IPS-20b (cell line): ENCODE measurements at regions not wholly inside any gene's neighbourhood (a gene's known extent, or its start where the extent isn't known, plus 50 kb on each side); places are given as distances from the start of the nearest gene placed in this dataset.
"Not testable (repeated sequence)": the region's sequence is repeated elsewhere in the genome, so short reads cannot be mapped to it uniquely, and the experiment has no call there.

Experiments
- H3K27ac ChIP-seq: one replicate; pipeline ENCODE4 v1.5.1; 2013; ENCODE audit warnings: low read length
- H3K27me3 ChIP-seq: 2 replicates; pipeline ENCODE4 v1.6.1; 2013; ENCODE audit warnings: mild to moderate bottlenecking, low read length, inconsistent platforms; ENCODE audit not compliant: insufficient read depth
- H3K36me3 ChIP-seq: 2 replicates; pipeline ENCODE4 v1.6.1; 2013; ENCODE audit warnings: low read depth, mild to moderate bottlenecking, inconsistent platforms, low read length, moderate library complexity; ENCODE audit not compliant: insufficient read depth
- H3K4me1 ChIP-seq: 2 replicates; pipeline ENCODE4 v1.6.1; 2013; ENCODE audit warnings: mild to moderate bottlenecking, control low read depth, inconsistent platforms, low read length, moderate library complexity; ENCODE audit not compliant: insufficient read depth
- H3K4me3 ChIP-seq: 2 replicates; pipeline ENCODE4 v1.5.1; 2013; ENCODE audit warnings: mild to moderate bottlenecking, low read length, inconsistent platforms
- H3K9ac ChIP-seq: 2 replicates; pipeline ENCODE4 v1.6.1; 2013; ENCODE audit warnings: low read depth, mild to moderate bottlenecking, inconsistent platforms, low read length, moderate library complexity
- H3K9me3 ChIP-seq: 2 replicates; pipeline ENCODE4 v1.6.1; 2013; ENCODE audit warnings: mild to moderate bottlenecking, low read depth, low read length, inconsistent platforms; ENCODE audit not compliant: insufficient read depth

DNA sequence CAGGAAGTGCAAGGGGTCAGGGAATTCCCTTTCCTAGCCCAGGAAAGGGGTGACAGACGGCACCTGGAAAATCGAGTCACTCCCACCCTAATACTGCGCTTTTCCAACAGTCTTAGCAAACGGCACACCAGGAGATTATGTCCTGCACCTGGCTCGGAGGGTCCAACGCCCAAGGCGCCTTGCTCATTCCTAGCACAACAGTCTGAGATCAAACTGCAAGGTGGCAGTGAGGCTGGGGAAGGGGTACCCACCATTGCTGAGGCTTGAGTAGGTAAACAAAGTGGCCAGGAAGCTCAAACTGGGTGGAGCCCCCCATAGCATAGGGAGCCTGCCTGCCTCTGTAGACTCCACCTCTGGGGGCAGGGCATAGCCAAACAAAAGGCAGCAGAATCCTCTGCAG, 618.5 kb upstream of the LRRN3 start:
- H3K4me1 ChIP-seq, H3K9ac ChIP-seq, H3K27me3 ChIP-seq, H3K27ac ChIP-seq, H3K9me3 ChIP-seq, H3K36me3 ChIP-seq, H3K4me3 ChIP-seq: not testable (repeated sequence)

DNA sequence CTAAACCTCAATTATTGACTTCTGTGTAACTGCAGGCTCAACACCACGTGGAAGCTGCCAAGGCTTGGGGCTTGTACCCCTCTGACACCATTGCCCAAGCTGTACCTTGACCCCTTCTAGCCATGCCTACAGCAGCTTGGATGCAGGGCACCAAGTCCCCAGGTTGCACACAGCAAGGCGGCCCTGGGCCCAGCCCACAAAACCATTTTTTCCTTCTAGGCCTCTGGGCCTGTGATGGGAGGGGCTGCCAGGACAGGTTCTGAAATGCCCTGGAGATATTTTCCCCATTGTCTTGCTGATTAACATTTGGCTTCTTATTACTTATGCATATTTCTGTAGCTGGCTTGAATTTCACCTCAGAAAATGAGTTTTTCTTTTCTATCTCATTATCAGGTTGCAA, 610.0 kb upstream of the LRRN3 start:
- Histone ChIP-seq H3K27ac (no peak overlapping the region), H3K27me3 (no peaks in the 10 kb centered on the region), H3K9ac (no peak overlapping the region), H3K9me3 (peaks cover 28% of the 10 kb centered on the region), H3K4me3 (no peak overlapping the region), H3K36me3 (no peaks in the 10 kb centered on the region), H3K4me1 (no peaks in the 10 kb centered on the region)

DNA sequence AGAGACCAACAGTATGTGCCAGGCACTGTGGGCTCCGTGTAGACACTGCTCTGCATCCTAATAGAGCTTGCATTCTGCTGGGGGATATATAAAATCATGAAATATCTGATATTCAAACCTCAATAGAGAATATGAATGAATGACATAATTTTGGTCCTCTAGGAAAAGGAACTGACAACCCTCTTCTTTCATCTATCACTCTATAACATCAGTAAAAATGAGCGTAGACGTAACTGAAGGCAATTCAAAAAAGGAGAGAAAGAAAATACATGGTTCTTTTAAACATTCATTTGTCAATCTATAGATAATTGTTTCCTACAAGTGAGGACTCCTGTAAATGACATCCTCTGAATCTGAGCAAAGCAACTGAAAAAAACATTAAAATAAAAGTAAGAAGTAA, 607.4 kb upstream of the LRRN3 start:
- H3K27me3 ChIP-seq: no peaks in the 10 kb centered on the region
- H3K4me1 ChIP-seq: no peaks in the 10 kb centered on the region
- no peak overlapping the region for H3K27ac ChIP-seq
- no peak overlapping the region for H3K4me3 ChIP-seq
- no peak overlapping the region for H3K9ac ChIP-seq
- no peaks in the 10 kb centered on the region for H3K36me3 ChIP-seq
- H3K9me3 ChIP-seq: peaks cover 28% of the 10 kb centered on the region

DNA sequence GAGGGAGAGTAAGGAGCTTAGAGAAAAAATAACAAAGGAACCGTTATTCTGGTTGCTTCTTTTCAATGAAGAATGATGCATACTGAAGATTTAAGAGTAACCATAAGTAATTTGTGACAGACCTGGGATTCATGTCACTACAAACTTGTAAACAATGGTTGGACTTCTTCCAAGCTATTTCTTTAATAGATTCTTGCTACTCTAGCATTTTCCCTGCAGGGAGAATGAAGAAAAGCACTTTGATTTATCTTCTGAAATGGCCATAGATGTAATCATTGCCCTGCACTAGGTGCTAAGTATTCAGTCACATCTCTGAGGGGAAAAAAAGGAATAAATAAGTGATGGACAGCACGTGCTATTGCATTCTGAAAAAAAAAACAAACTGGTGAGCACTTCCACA, 606.6 kb upstream of the LRRN3 start:
- no peaks in the 10 kb centered on the region for H3K27me3 ChIP-seq
- peaks cover 26% of the 10 kb centered on the region for H3K9me3 ChIP-seq
- no peak overlapping the region for H3K27ac ChIP-seq
- H3K4me1 ChIP-seq: no peaks in the 10 kb centered on the region
- H3K9ac ChIP-seq: no peak overlapping the region
- H3K36me3 ChIP-seq: no peaks in the 10 kb centered on the region
- no peak overlapping the region for H3K4me3 ChIP-seq

DNA sequence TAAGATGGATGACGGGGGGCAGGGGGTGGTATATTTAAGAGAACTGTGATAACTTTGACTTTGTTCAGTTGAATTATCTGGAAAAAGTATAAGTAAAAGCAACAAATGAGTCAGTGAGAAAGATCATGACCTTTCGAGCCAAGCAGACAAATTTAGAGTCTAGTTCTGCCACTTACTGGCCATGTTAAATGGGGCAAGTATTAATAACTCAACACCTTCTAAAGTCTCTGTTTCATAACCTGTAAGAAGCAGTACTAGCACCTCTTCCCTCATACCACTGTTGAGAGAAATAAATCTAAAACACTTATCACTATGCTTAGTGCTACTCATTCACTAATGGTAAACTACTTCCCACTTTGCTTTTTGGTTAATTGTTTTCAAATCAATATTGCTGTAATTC, 604.4 kb upstream of the LRRN3 start:
- H3K4me3 ChIP-seq: no peak overlapping the region
- no peak overlapping the region for H3K27ac ChIP-seq
- H3K36me3 ChIP-seq: no peaks in the 10 kb centered on the region
- H3K4me1 ChIP-seq: no peaks in the 10 kb centered on the region
- peaks cover 4% of the 10 kb centered on the region; the same call in 1 of the 2 replicates for H3K9me3 ChIP-seq
- no peaks in the 10 kb centered on the region for H3K27me3 ChIP-seq
- no peak overlapping the region for H3K9ac ChIP-seq

DNA sequence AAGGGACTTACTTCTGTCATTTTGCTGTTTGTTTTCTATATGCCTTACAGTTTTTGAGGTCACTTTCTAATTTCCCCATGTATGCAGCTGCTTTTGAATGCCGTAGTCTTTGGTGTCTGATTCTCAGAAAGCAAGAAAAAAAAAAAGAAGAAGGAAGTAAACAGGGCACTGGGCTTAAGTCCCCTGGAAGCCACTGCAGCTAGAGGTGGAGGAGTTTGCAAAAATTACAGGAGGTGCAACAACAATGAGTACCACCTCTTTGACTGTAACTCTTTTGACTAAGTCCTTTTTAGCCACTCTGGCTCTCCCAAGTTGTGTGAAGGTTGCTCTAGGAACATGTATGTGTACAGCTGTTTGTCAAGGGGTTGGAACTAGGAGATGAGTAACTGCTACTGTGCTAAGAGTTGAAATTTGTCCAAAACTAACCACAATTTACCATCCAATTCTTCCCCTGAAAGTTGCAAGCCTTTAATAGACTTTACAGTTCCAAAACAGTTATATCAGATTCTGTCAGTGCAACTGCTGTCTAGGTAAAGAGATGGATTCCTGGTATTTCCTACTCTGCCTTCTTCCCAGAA, 588.0 kb upstream of the LRRN3 start:
- Histone ChIP-seq H3K9ac (no peak overlapping the region), H3K4me1 (no peaks in the 10 kb centered on the region), H3K27ac (no peak overlapping the region), H3K4me3 (no peak overlapping the region), H3K36me3 (no peaks in the 10 kb centered on the region), H3K9me3 (no peaks in the 10 kb centered on the region), H3K27me3 (no peaks in the 10 kb centered on the region)

DNA sequence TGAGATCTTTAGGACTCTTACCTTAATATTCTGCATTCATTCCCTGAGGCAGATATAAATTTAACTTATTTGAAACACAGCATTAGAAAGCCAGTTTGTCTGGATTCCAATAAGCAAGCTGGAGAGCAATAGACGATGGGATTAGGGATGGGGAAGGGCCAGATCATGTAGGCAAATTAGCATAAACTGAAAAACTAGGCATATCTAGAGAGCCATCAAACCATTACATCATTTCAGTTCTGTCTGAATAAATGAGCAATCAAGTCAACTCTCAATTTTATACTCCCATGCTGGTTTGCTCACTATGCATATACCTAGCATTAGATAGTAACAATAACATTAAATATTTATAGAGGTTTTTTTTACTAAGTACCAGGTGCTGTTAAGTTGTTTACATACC, 583.6 kb upstream of the LRRN3 start:
- H3K4me3 ChIP-seq: no peak overlapping the region

DNA sequence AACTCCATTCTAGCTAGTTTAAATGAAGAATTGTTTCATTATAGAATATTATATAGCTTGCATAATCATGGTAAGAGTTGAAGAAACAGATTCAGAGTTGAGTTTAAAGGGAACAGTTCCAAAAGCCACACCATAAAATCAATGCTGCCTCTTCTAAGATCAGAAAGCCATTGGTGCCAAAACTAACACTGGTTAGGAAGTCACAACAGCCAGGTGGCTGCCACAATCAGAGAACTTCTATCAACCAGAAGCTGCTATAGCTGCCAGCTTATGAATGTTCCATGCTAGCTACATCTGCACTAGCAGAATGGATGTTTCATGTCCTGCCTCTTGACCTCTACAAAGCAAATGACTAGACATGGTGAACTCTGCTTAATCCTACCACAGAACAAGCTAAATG, 583.1 kb upstream of the LRRN3 start:
- Histone ChIP-seq H3K4me3 (no peak overlapping the region), H3K4me1 (no peaks in the 10 kb centered on the region), H3K27ac (no peak overlapping the region), H3K9ac (no peak overlapping the region), H3K36me3 (no peaks in the 10 kb centered on the region), H3K27me3 (no peaks in the 10 kb centered on the region), H3K9me3 (no peaks in the 10 kb centered on the region)

More for the DNA sequence above, 583.6 kb upstream of the LRRN3 start:
- no peaks in the 10 kb centered on the region for H3K36me3 ChIP-seq
- no peak overlapping the region for H3K27ac ChIP-seq
- H3K4me1 ChIP-seq: no peaks in the 10 kb centered on the region
- H3K9me3 ChIP-seq: no peaks in the 10 kb centered on the region
- no peaks in the 10 kb centered on the region for H3K27me3 ChIP-seq
- no peak overlapping the region for H3K9ac ChIP-seq

DNA sequence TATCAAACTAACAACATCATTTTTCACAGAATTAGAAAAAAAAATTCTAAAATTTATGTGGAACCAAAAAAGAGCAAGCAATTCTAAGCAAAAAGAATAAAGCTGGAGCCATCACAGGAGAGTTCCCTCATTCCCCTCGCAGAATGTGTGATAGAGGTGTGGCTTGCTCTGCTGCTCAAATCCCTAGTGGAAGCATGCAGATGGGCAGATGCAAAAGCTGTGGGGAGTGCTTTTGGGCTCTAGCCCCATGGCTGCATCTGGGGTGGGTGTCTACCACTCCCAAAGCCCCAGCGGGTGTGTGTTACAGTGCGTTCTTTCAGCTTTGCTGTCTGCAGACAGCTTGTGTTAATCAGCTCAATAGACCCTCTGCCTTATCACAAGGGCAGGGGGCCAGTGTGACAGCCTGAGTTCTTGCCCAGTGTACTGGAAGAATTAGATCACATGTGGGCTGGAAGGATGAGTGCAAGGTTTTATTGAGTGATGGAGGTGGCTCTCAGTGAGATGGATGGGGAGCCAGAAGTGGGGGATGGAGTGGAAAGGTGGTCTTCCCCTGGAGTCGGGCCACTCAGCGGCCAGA, 575.9 kb upstream of the LRRN3 start:
- not testable (repeated sequence) for H3K9me3 ChIP-seq, H3K27ac ChIP-seq, H3K36me3 ChIP-seq, H3K27me3 ChIP-seq, H3K9ac ChIP-seq, H3K4me1 ChIP-seq, H3K4me3 ChIP-seq

DNA sequence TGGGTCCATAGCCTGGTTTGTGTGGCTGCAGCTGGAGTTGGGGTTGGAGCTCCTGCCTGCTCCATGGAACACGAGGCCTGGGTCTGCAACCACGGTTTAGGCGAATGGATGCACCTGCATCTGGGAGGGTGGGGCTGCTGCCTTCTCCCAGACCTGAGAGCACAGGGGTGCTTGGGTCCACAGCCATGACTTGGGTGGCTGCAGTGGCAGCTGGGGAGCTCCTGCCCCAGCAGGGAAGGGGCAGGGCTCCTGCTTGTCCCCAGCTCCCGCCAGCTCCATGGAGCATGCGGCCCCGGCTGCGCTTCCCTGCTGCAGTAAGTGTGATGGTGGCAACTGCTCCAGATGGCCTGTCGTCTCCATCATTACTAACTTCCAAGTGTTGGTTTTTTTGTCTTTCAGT, 571.1 kb upstream of the LRRN3 start:
- H3K9ac ChIP-seq: no peak overlapping the region
- peaks cover 9% of the 10 kb centered on the region for H3K9me3 ChIP-seq
- H3K4me3 ChIP-seq: no peak overlapping the region
- no peaks in the 10 kb centered on the region for H3K36me3 ChIP-seq
- H3K4me1 ChIP-seq: peaks cover 7% of the 10 kb centered on the region
- H3K27ac ChIP-seq: no peak overlapping the region
- H3K27me3 ChIP-seq: no peaks in the 10 kb centered on the region

DNA sequence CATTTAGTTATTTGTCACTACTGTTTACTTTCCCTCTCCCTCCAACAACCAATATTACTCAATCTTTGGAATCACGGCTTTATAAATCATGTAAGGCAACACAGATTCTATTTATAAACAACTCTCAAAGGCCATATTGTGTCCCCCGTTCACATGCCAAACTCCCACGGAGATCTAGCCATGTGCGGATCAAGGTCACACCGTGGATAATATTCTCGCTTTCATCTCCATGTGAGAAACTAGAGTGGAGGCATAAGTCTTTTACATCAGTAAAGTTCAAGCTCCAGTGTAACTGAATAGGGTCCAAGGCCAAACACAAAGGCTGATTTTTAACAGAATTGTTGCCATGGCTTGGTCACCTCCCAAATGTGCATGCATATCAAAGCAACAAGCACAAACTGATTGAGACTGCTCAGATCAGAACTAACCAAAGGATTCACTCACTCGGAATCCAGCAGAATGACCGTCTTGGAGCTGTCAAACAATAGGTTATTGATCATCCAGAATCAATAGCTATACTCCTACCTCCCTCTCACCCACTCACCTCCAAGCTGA, 569.5 kb upstream of the LRRN3 start:
- H3K27me3 ChIP-seq: no peaks in the 10 kb centered on the region
- H3K4me1 ChIP-seq: peaks cover 7% of the 10 kb centered on the region
- H3K4me3 ChIP-seq: no peak overlapping the region
- H3K9ac ChIP-seq: no peak overlapping the region
- H3K36me3 ChIP-seq: no peaks in the 10 kb centered on the region
- peaks cover 9% of the 10 kb centered on the region for H3K9me3 ChIP-seq
- no peak overlapping the region for H3K27ac ChIP-seq

DNA sequence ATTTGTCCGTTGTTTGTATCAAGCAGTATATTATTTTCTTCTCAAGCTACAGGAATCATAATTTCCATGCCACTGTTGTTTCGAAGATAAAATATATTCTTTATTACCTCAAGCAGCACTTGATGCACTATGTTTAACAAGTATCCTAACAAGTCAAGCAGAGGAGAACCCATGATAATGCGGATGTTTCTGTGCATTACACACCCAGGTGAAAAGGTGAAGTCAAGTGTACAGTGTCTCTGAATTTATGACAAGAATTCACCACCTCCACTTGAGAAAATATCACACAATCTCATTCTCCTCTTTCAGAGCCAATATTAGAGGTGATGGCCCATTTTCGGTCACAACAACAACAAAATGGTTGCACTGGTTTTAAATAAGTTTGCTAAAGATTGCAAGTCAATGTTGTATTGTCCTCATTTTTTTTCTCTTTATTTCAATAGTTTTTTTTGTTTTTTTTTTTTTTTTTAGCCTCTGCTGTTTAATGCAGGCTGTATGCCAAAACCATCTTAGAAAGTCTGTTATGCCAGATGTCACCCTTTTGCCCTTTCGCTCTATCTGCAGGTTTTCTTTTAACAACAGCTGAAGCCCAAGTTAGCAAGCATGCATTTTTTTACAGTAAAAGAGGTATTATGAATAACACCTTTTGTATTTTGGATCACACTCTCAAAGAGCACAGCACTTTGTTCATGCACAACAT, 568.7 kb upstream of the LRRN3 start:
- no peak overlapping the region for H3K4me3 ChIP-seq
- peaks cover 9% of the 10 kb centered on the region for H3K9me3 ChIP-seq
- peaks cover 7% of the 10 kb centered on the region for H3K4me1 ChIP-seq
- no peak overlapping the region for H3K27ac ChIP-seq
- H3K36me3 ChIP-seq: no peaks in the 10 kb centered on the region
- no peak overlapping the region for H3K9ac ChIP-seq
- no peaks in the 10 kb centered on the region for H3K27me3 ChIP-seq
